ENCODE measurements at regions not wholly inside any gene's neighbourhood (a gene's known extent, or its start where the extent isn't known, plus 50 kb on each side); places are given as distances from the start of the nearest gene placed in this dataset.

DNA sequence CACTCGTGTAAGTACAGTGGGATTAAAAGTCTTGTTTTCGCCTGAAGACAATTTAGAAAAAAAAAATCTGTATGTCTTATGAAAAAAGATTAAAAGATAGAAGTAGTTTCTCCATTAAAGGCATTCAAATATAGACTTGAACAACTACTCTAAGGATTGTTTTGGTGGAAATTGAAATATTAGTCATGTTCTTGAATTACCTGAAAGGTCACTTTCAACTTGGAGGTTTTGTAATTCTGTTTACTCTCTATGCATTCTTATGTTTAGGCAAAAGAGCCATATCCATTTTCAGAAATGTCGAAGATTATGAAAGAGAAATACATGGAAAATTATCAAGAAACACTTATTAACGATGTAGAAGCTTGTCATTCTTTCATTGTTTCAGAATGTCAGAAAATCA is 373.7 kb downstream of the ARL4A start:
- DNase-seq (ENCODE audit: low spot score): no peak
- H4K20me1 ChIP-seq (ENCODE audit: insufficient read depth, low read length): no peaks in the 10 kb centered on the region
- no peaks in the 10 kb centered on the region for H3K9me3 ChIP-seq (ENCODE audit: low read length)
- no peak overlapping the region for H3K27ac ChIP-seq (ENCODE audit: low read depth, low read length, poor library complexity, severe bottlenecking)
- no peaks in the 10 kb centered on the region for H3K9me2 ChIP-seq (ENCODE audit: insufficient read depth, low read length)
- BruUV-seq (replicated peaks): no TSS peak
- intact Hi-C loops (cut with micrococcal nuclease; ENCODE audit: unreplicated experiment): no loop called here
- H3K36me3 ChIP-seq (ENCODE audit: insufficient read depth, low read length): no peaks in the 10 kb centered on the region
- no peak for TF ChIP-seq EZH2phosphoT487 (IDR thresholded peaks at IDR 0.05; ENCODE audit: borderline replicate concordance, low read depth, low read length)
- TF ChIP-seq, protein P1, sequence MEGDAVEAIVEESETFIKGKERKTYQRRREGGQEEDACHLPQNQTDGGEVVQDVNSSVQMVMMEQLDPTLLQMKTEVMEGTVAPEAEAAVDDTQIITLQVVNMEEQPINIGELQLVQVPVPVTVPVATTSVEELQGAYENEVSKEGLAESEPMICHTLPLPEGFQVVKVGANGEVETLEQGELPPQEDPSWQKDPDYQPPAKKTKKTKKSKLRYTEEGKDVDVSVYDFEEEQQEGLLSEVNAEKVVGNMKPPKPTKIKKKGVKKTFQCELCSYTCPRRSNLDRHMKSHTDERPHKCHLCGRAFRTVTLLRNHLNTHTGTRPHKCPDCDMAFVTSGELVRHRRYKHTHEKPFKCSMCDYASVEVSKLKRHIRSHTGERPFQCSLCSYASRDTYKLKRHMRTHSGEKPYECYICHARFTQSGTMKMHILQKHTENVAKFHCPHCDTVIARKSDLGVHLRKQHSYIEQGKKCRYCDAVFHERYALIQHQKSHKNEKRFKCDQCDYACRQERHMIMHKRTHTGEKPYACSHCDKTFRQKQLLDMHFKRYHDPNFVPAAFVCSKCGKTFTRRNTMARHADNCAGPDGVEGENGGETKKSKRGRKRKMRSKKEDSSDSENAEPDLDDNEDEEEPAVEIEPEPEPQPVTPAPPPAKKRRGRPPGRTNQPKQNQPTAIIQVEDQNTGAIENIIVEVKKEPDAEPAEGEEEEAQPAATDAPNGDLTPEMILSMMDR (conservative IDR thresholded peaks at IDR 0.05; ENCODE audit: low read length): no peak
- ChIA-PET CTCF (ENCODE audit: unreplicated experiment) (no interaction called here), POLR2A (interaction anchor here (0.9 kb wide), 1 partner anchor 371 kb away, joined by 4 read pairs; no protein-coding TSS in a partner anchor)
- no peak overlapping the region for H2AFZ ChIP-seq (ENCODE audit: low read length)
- H3K4me3 ChIP-seq (ENCODE audit: low read depth, low read length, poor library complexity, severe bottlenecking): no peak overlapping the region
- H3K4me1 ChIP-seq (ENCODE audit: insufficient read depth, low read length, poor library complexity, severe bottlenecking): peaks cover 11% of the 10 kb centered on the region
- H3K79me2 ChIP-seq (ENCODE audit: insufficient read depth, low read depth, low read length): no peaks in the 10 kb centered on the region
- H3K4me2 ChIP-seq (ENCODE audit: low read length): no peak overlapping the region

DNA sequence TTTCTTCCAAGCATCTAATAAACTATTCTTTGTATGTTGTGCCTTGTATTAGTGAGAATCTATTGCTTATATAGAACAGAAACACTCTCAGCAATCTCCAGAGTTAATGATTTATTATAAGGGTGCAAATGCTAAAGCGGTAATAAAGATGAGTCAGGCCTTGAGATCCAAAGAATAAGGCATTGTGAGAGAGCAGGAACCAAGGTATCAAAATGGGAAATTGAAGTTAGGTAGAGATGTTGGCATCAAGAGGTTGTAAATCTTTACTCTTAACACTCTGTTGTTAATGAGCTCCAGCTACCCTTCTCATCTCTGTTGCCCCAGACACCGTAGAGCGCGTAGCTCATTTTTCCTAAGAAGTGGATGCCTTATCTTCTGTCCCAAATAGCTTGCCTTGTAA is 375.2 kb downstream of the ARL4A start:
- H3K79me2 ChIP-seq (ENCODE audit: insufficient read depth, low read depth, low read length): no peaks in the 10 kb centered on the region
- no peaks in the 10 kb centered on the region for H4K20me1 ChIP-seq (ENCODE audit: insufficient read depth, low read length)
- no TSS peak for BruUV-seq (replicated peaks)
- H3K9me2 ChIP-seq (ENCODE audit: insufficient read depth, low read length): no peaks in the 10 kb centered on the region
- H3K4me2 ChIP-seq (ENCODE audit: low read length): no peak overlapping the region
- no peaks in the 10 kb centered on the region for H3K9me3 ChIP-seq (ENCODE audit: low read length)
- H3K27ac ChIP-seq (ENCODE audit: low read depth, low read length, poor library complexity, severe bottlenecking): no peak overlapping the region
- DNase-seq (ENCODE audit: low spot score): no peak
- intact Hi-C loops (cut with micrococcal nuclease; ENCODE audit: unreplicated experiment): no loop called here
- peaks cover 5% of the 10 kb centered on the region for H3K4me1 ChIP-seq (ENCODE audit: insufficient read depth, low read length, poor library complexity, severe bottlenecking)
- TF ChIP-seq EZH2phosphoT487 (IDR thresholded peaks at IDR 0.05; ENCODE audit: borderline replicate concordance, low read depth, low read length): no peak
- TF ChIP-seq, protein P1 (conservative IDR thresholded peaks at IDR 0.05; ENCODE audit: low read length): no peak
- no peak overlapping the region for H3K4me3 ChIP-seq (ENCODE audit: low read depth, low read length, poor library complexity, severe bottlenecking)
- no peak overlapping the region for H2AFZ ChIP-seq (ENCODE audit: low read length)
- POLR2A ChIA-PET: interaction anchor here (0.6 kb wide), 1 partner anchor 696 kb away, joined by 3 read pairs; no protein-coding TSS in a partner anchor
- no peaks in the 10 kb centered on the region for H3K36me3 ChIP-seq (ENCODE audit: insufficient read depth, low read length)
- CTCF ChIA-PET (ENCODE audit: unreplicated experiment): no interaction called here

DNA sequence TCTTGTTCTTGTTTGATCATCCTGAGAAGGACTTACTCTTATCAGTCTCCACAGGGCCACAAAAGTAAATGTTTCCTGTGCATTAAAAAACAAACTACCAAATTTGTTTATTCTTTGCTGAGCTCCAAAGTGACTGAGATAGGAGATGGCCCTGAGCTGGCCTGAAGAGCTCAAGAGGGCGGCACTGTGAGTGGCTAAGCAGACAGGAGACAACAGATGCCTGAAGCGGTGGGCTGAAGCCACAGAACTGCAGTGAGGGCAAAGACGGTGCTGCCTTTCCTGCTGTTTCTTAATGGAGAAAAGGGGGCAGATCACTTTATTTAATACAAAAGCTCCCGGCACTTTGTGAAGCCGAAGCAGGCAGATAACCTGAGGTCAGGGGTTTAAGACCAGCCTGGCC is 379.6 kb downstream of the ARL4A start:
- ChIA-PET CTCF (ENCODE audit: unreplicated experiment) (no interaction called here), POLR2A (interaction anchor here (0.7 kb wide), 1 partner anchor 43 kb away, joined by 3 read pairs; no protein-coding TSS in a partner anchor)
- Histone ChIP-seq H3K79me2 (ENCODE audit: insufficient read depth, low read depth, low read length) (no peaks in the 10 kb centered on the region), H4K20me1 (ENCODE audit: insufficient read depth, low read length) (no peaks in the 10 kb centered on the region), H3K4me1 (ENCODE audit: insufficient read depth, low read length, poor library complexity, severe bottlenecking) (no peaks in the 10 kb centered on the region), H2AFZ (ENCODE audit: low read length) (no peak overlapping the region), H3K9me2 (ENCODE audit: insufficient read depth, low read length) (no peaks in the 10 kb centered on the region), H3K4me2 (ENCODE audit: low read length) (no peak overlapping the region), H3K36me3 (ENCODE audit: insufficient read depth, low read length) (no peaks in the 10 kb centered on the region), H3K9me3 (ENCODE audit: low read length) (no peaks in the 10 kb centered on the region), H3K4me3 (ENCODE audit: low read depth, low read length, poor library complexity, severe bottlenecking) (no peak overlapping the region), H3K27ac (ENCODE audit: low read depth, low read length, poor library complexity, severe bottlenecking) (no peak overlapping the region)
- no peak for DNase-seq (ENCODE audit: low spot score)
- intact Hi-C loops (cut with micrococcal nuclease; ENCODE audit: unreplicated experiment): no loop called here
- no TSS peak for BruUV-seq (replicated peaks)
- no peak for TF ChIP-seq EZH2phosphoT487 (IDR thresholded peaks at IDR 0.05; ENCODE audit: borderline replicate concordance, low read depth, low read length)
- TF ChIP-seq, protein P1 (conservative IDR thresholded peaks at IDR 0.05; ENCODE audit: low read length): no peak

Data from OCI-LY7 (cell line).